ENCODE measurements at regions not wholly inside any gene's neighbourhood (a gene's known extent, or its start where the extent isn't known, plus 50 kb on each side); places are given as distances from the start of the nearest gene placed in this dataset.

GRCh38 chr4:104625706-104626105 lies 131.0 kb upstream of the CXXC4 start:
- intact Hi-C loops (cut with DNase I) = no loop called here
- H3K27me3 ChIP-seq = no peaks in the 10 kb centered on the region
- no peaks in the 10 kb centered on the region for H3K9me3 ChIP-seq
- 91 to 92% methylated on average over 1 of the region's 1 CpG for WGBS, 2 donors
- H3K27ac ChIP-seq = no peak overlapping the region
- H3K4me3 ChIP-seq = no peak overlapping the region
- DNase-seq (no peak), ATAC-seq (no peak)
- TF ChIP-seq POLR2A (IDR thresholded peaks at IDR 0.05) = no peak
- H3K36me3 ChIP-seq (replicated peaks in 1 of 2; ENCODE audit: insufficient read depth in 1 of 2, low read depth in 2 of 2) = no peaks in the 10 kb centered on the region
- no peaks in the 10 kb centered on the region for H3K4me1 ChIP-seq

- Histone ChIP-seq H3K4me3 (no peak overlapping the region), H3K9me3 (no peaks in the 10 kb centered on the region), H3K27me3 (no peaks in the 10 kb centered on the region), H3K36me3 (replicated peaks in 1 of 2; ENCODE audit: insufficient read depth in 1 of 2, low read depth in 2 of 2) (no peaks in the 10 kb centered on the region), H3K4me1 (no peaks in the 10 kb centered on the region), H3K27ac (no peak overlapping the region)
- DNase-seq = no peak
- intact Hi-C loops (cut with DNase I) = no loop called here
- WGBS, 2 donors = 92% methylated on average over 1 of the region's 1 CpG
- TF ChIP-seq CTCF (IDR thresholded peaks at IDR 0.05) = no peak
- TF ChIP-seq POLR2A (IDR thresholded peaks at IDR 0.05) = no peak
- no peak for ATAC-seq
Measured at GRCh38 chr4:104629601-104630000, 134.9 kb upstream of the CXXC4 start.

- DNase-seq (no peak), ATAC-seq (no peak)
- whole genome bisulfite sequencing, 2 donors = 75 to 86% methylated on average over 1 of the region's 1 CpG
- TF ChIP-seq CTCF (IDR thresholded peaks at IDR 0.05) (no peak), POLR2A (IDR thresholded peaks at IDR 0.05) (no peak)
- Histone ChIP-seq H3K4me3 (no peak overlapping the region), H3K27ac (no peak overlapping the region), H3K9me3 (no peaks in the 10 kb centered on the region), H3K36me3 (replicated peaks in 1 of 2; ENCODE audit: insufficient read depth in 1 of 2, low read depth in 2 of 2) (no peaks in the 10 kb centered on the region), H3K27me3 (no peaks in the 10 kb centered on the region), H3K4me1 (no peaks in the 10 kb centered on the region)
- intact Hi-C loops (cut with DNase I) = no loop called here
Measured at GRCh38 chr4:104630272-104630671, 135.6 kb upstream of the CXXC4 start.

GRCh38 chr4:104631000-104631399 lies 136.3 kb upstream of the CXXC4 start:
- WGBS, 2 donors = 88 to 95% methylated on average over 1 of the region's 1 CpG
- Histone ChIP-seq H3K4me3 (no peak overlapping the region), H3K36me3 (replicated peaks in 1 of 2; ENCODE audit: insufficient read depth in 1 of 2, low read depth in 2 of 2) (no peaks in the 10 kb centered on the region)

GRCh38 chr4:104641418-104641817 lies 146.7 kb upstream of the CXXC4 start:
- H3K4me3 ChIP-seq = no peak overlapping the region
- H3K4me1 ChIP-seq = no peaks in the 10 kb centered on the region
- H3K27ac ChIP-seq = no peak overlapping the region
- H3K27me3 ChIP-seq = no peaks in the 10 kb centered on the region
- no peaks in the 10 kb centered on the region for H3K9me3 ChIP-seq
- WGBS, 2 donors = 73 to 77% methylated on average over 3 of the region's 3 CpGs
- no peak for DNase-seq
- intact Hi-C loops (cut with DNase I) = no loop called here
- no peaks in the 10 kb centered on the region for H3K36me3 ChIP-seq (replicated peaks in 1 of 2; ENCODE audit: insufficient read depth in 1 of 2, low read depth in 2 of 2)
- TF ChIP-seq CTCF (IDR thresholded peaks at IDR 0.05) (no peak), POLR2A (IDR thresholded peaks at IDR 0.05) (no peak)
- ATAC-seq = no peak

More at GRCh38 chr4:104631000-104631399, 136.3 kb upstream of the CXXC4 start:
- ATAC-seq = no peak
- TF ChIP-seq CTCF (IDR thresholded peaks at IDR 0.05) = no peak
- TF ChIP-seq POLR2A (IDR thresholded peaks at IDR 0.05) = no peak
- Histone ChIP-seq H3K4me1 (no peaks in the 10 kb centered on the region), H3K27ac (no peak overlapping the region), H3K9me3 (no peaks in the 10 kb centered on the region), H3K27me3 (no peaks in the 10 kb centered on the region)
- intact Hi-C loops (cut with DNase I) = no loop called here
- DNase-seq = no peak
